CD14-positive monocyte (primary cell): ENCODE measurements at regions not wholly inside any gene's neighbourhood (a gene's known extent, or its start where the extent isn't known, plus 50 kb on each side); places are given as distances from the start of the nearest gene placed in this dataset.

ENCODE experiments used
- DNase-seq, 3 donors: peaks; one replicate each; pipeline ENCODE4 v3.0.0-alpha.2; 2011 to 2022
- H2AFZ ChIP-seq: 2 replicates; pipeline ENCODE4 v1.6.0; 2012; ENCODE audit warnings: mild to moderate bottlenecking, low read depth, low read length, inconsistent platforms; ENCODE audit not compliant: insufficient read depth, poor library complexity, severe bottlenecking
- H3K27ac ChIP-seq, 2 donors: 1 replicate in 1 of 2; 2 replicates in 1 of 2; pipeline ENCODE4 v1.5.1; 2012 to 2013; ENCODE audit warnings: low read length in 2 of 2, control low read depth in 1 of 2, inconsistent platforms in 1 of 2, low read depth in 1 of 2, mild to moderate bottlenecking in 1 of 2
- H3K27me3 ChIP-seq, 2 donors: one replicate each; pipeline versions ENCODE4 v1.6.0 to v1.6.1; 2011 to 2013; ENCODE audit warnings: low read length in 2 of 2; ENCODE audit not compliant: control insufficient read depth in 2 of 2, insufficient read depth in 2 of 2
- H3K36me3 ChIP-seq, 2 donors: replicated peaks in 1 of 2; 1 replicate in 1 of 2; 2 replicates in 1 of 2; pipeline versions ENCODE4 v1.5.1 to v1.6.1; 2012 to 2013; ENCODE audit warnings: low read length in 2 of 2, control low read depth in 1 of 2, inconsistent platforms in 1 of 2, mild to moderate bottlenecking in 1 of 2; ENCODE audit not compliant: insufficient read depth in 2 of 2, control insufficient read depth in 1 of 2
- H3K4me1 ChIP-seq, 2 donors: 1 replicate in 1 of 2; 2 replicates in 1 of 2; pipeline versions ENCODE4 v1.5.1 to v1.6.1; 2012 to 2013; ENCODE audit warnings: low read length in 2 of 2, control low read depth in 1 of 2, inconsistent platforms in 1 of 2, mild to moderate bottlenecking in 1 of 2, moderate library complexity in 1 of 2; ENCODE audit not compliant: insufficient read depth in 2 of 2, control insufficient read depth in 1 of 2
- H3K4me2 ChIP-seq: replicated peaks from 2 replicates; pipeline ENCODE3; 2012; ENCODE audit warnings: low read length, moderate library complexity, mild to moderate bottlenecking; ENCODE audit not compliant: poor library complexity, severe bottlenecking; ENCODE audit errors: extremely low read depth
- H3K4me3 ChIP-seq, 3 experiments: fragments of 200-600 bp in 1 of 3; sonication (generic) in 1 of 3; replicated peaks in 1 of 3; 1 replicate in 2 of 3; 2 replicates in 1 of 3; pipeline ENCODE4 v1.5.1; 2011 to 2013; ENCODE audit warnings: low read length in 3 of 3, mild to moderate bottlenecking in 3 of 3, control low read depth in 2 of 3, low read depth in 2 of 3, inconsistent platforms in 1 of 3, moderate library complexity in 1 of 3
- H3K79me2 ChIP-seq: 2 replicates; pipeline ENCODE4 v1.6.0; 2012; ENCODE audit warnings: mild to moderate bottlenecking, control low read depth, inconsistent platforms, low read length, moderate library complexity; ENCODE audit not compliant: insufficient read depth
- H3K9ac ChIP-seq: 2 replicates; pipeline ENCODE4 v1.6.0; 2017; ENCODE audit warnings: low read length, mild to moderate bottlenecking; ENCODE audit not compliant: insufficient read depth, poor library complexity, severe bottlenecking
- H3K9me3 ChIP-seq, 2 donors: replicated peaks in 1 of 2; 1 replicate in 1 of 2; 2 replicates in 1 of 2; pipeline versions ENCODE4 v1.5.1 to v1.6.1; 2012 to 2013; ENCODE audit warnings: low read length in 2 of 2, control low read depth in 1 of 2; ENCODE audit not compliant: control insufficient read depth in 1 of 2, insufficient read depth in 1 of 2
- H4K20me1 ChIP-seq: 2 replicates; pipeline ENCODE4 v1.6.0; 2012; ENCODE audit warnings: mild to moderate bottlenecking, low read length, control low read depth, moderate library complexity; ENCODE audit not compliant: insufficient read depth
- H3K27ac Mint-ChIP-seq, 7 donors: one replicate each; pipeline ENCODE4 v1.8.0; 2020; ENCODE audit warnings: mild to moderate bottlenecking in 7 of 7, mixed read lengths in 7 of 7, moderate library complexity in 6 of 7, inconsistent platforms in 2 of 7
- H3K27me3 Mint-ChIP-seq, 3 donors: one replicate each; pipeline ENCODE4 v1.8.0; 2021 to 2022; ENCODE audit warnings: low read depth in 3 of 3, mild to moderate bottlenecking in 3 of 3, mixed read lengths in 3 of 3, moderate library complexity in 3 of 3, inconsistent platforms in 1 of 3
- H3K36me3 Mint-ChIP-seq, 2 donors: one replicate each; pipeline ENCODE4 v1.8.0; 2020; ENCODE audit warnings: mixed read lengths in 2 of 2, inconsistent platforms in 1 of 2, mild to moderate bottlenecking in 1 of 2
- H3K4me1 Mint-ChIP-seq: one replicate; pipeline ENCODE4 v1.8.0; 2020; ENCODE audit warnings: mild to moderate bottlenecking, mixed read lengths
- H3K4me3 Mint-ChIP-seq, 2 donors: one replicate each; pipeline ENCODE4 v1.8.0; 2020; ENCODE audit warnings: mild to moderate bottlenecking in 2 of 2, mixed read lengths in 2 of 2, moderate library complexity in 1 of 2
- H3K9me3 Mint-ChIP-seq, 7 donors: one replicate each; pipeline ENCODE4 v1.8.0; 2020 to 2022; ENCODE audit warnings: mixed read lengths in 7 of 7, mild to moderate bottlenecking in 6 of 7, moderate library complexity in 6 of 7, inconsistent platforms in 2 of 7
- CTCF ChIP-seq: fragments of 200-600 bp; IDR thresholded peaks from one replicate; pipeline ENCODE4 v1.8.0; 2022; ENCODE audit warnings: antibody characterized with exemption, mild to moderate bottlenecking
- WGBS: methylation state at CpG from one replicate; pipeline ENCODE4 v1.1.5; 2013; ENCODE audit warnings: missing lambda C conversion rate; ENCODE audit not compliant: insufficient coverage; 5-methylcytosine and 5-hydroxymethylcytosine counted together
- intact Hi-C, 2 donors: fragments of 100-400 bp; cut with micrococcal nuclease; formaldehyde crosslinking; loops; one replicate each; pipeline versions ENCODE4 v1.15.0 to v1.15.1; 2023

DNA sequence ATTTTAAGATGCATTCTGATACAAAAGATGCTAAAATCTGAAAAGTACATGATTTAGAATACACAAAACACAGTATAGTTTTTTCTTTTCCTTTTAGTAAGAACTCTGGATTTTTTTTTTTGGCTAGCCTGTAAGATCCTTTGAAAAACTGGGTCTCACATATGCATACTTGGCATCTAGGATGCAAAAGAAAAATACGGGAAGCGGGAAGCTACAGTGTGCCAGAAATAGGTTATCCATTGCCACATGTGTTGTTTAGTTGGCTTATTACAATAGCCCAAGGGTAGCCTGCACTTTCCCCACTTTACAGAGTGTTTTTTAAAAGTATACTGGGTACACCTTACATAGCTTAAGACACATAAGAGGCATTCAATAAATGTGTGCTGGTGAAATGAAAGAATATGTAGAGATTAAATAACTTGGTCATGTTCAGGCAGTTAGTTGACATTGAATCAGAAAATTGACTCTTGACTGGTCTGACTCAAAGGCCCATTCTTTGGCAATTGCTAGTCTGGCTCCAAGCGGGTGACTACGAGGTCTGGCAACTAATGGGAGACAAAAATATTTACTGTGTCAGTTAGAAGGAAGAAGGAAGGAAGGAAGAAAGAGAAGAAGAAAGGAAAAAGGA lies 286.8 kb upstream of the TRIB2 start:
- TF ChIP-seq CTCF: no peak
- 67% methylated on average over 4 of the region's 4 CpGs for WGBS
- no peaks in the 10 kb centered on the region for H3K36me3 Mint-ChIP-seq
- no peaks in the 10 kb centered on the region for H3K79me2 ChIP-seq
- H3K4me1 Mint-ChIP-seq: peaks cover 24% of the 10 kb centered on the region
- peaks cover 0 to 2% (median 0%) of the 10 kb centered on the region in 7 donors for H3K9me3 Mint-ChIP-seq
- H3K27me3 Mint-ChIP-seq: no peaks in the 10 kb centered on the region
- H2AFZ ChIP-seq: no peak overlapping the region
- peak overlapping the region; percentile 17 for H3K9ac ChIP-seq
- intact Hi-C loops: no loop called here
- peak overlapping the region in 1 of 3 experiments; percentile 66 for H3K4me3 ChIP-seq
- no peaks in the 10 kb centered on the region for H3K27me3 ChIP-seq
- peak overlapping the region; percentile 67 for H3K4me2 ChIP-seq
- peak; percentile 31 to 51 (median 37) for DNase-seq
- H3K4me3 Mint-ChIP-seq: peak overlapping the region; percentile 27 to 63
- peak overlapping the region; percentile 79 to 95 (median 91) for H3K27ac Mint-ChIP-seq
- peaks cover 21 to 22% of the 10 kb centered on the region in 2 donors for H3K4me1 ChIP-seq
- no peaks in the 10 kb centered on the region for H3K36me3 ChIP-seq
- peak overlapping the region; percentile 16 to 81 for H3K27ac ChIP-seq
- H3K9me3 ChIP-seq: no peaks in the 10 kb centered on the region
- H4K20me1 ChIP-seq: no peaks in the 10 kb centered on the region

GRCh38 chr2:12430407-12431133 lies 286.2 kb upstream of the TRIB2 start:
- Histone ChIP-seq H3K36me3 (no peaks in the 10 kb centered on the region), H2AFZ (peak overlapping the region; percentile 23), H4K20me1 (no peaks in the 10 kb centered on the region), H3K4me2 (peak overlapping the region; percentile 67), H3K4me1 (peaks cover 21 to 22% of the 10 kb centered on the region in 2 donors), H3K4me3 (peak overlapping the region; percentile 10 to 66 (median 35)), H3K9ac (peak overlapping the region; percentile 17), H3K27ac (peak overlapping the region; percentile 69 to 81), H3K27me3 (no peaks in the 10 kb centered on the region), H3K9me3 (no peaks in the 10 kb centered on the region), H3K79me2 (no peaks in the 10 kb centered on the region)
- peak; percentile 73 to 83 (median 83) for DNase-seq
- TF ChIP-seq CTCF: no peak
- no peaks in the 10 kb centered on the region for H3K36me3 Mint-ChIP-seq
- H3K27me3 Mint-ChIP-seq: no peaks in the 10 kb centered on the region
- H3K4me3 Mint-ChIP-seq: peak overlapping the region; percentile 52 to 63
- peaks cover 28% of the 10 kb centered on the region for H3K4me1 Mint-ChIP-seq
- H3K27ac Mint-ChIP-seq: peak overlapping the region; percentile 79 to 95 (median 91)
- WGBS: 28% methylated on average over 2 of the region's 6 CpGs
- peaks cover 0 to 2% (median 0%) of the 10 kb centered on the region in 7 donors for H3K9me3 Mint-ChIP-seq
- intact Hi-C loops: no loop called here
